HG03575 (cell line): ENCODE measurements at regions not wholly inside any gene's neighbourhood (a gene's known extent, or its start where the extent isn't known, plus 50 kb on each side); places are given as distances from the start of the nearest gene placed in this dataset.
A peak's percentile ranks its signal among the peaks of the same experiment; 100 is the strongest.

Experiments
- ATAC-seq: cut with Tn5 transposase; IDR thresholded peaks from one replicate; pipeline ENCODE4 v1.9.1; 2021; ENCODE audit not compliant: unreplicated experiment, insufficient number of reproducible peaks, low FRiP score; ENCODE audit errors: extremely low read depth

GRCh38 chr3:103082501-103082900, 647.7 kb downstream of the ZPLD1 start:
- no peak for ATAC-seq

GRCh38 chr3:103083848-103084631, 649.2 kb downstream of the ZPLD1 start:
- no peak for ATAC-seq

DNA sequence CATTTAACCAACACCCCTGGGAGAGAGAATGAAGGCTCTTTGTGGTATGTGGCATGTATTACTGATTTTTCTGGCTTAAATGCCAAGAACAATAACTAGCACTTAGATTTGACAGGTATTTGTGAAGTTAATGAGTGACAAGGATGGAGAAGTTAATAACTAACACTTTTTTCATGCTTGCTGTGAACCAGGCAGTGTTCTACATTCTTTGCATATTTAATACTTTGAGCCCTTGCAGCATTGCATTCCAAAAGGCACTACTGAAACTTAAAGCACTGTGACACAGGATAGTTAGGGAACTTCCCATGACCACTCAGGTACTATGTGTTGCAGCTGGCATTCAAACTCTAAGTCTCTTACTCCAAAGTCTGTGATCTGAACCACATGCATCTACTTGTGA, 650.6 kb downstream of the ZPLD1 start:
- no peak for ATAC-seq

GRCh38 chr3:103089758-103090157, 654.9 kb downstream of the ZPLD1 start:
- no peak for ATAC-seq

GRCh38 chr3:103105206-103105605, 670.4 kb downstream of the ZPLD1 start:
- no peak for ATAC-seq

GRCh38 chr3:103112273-103112672, 677.5 kb downstream of the ZPLD1 start:
- ATAC-seq: no peak

DNA sequence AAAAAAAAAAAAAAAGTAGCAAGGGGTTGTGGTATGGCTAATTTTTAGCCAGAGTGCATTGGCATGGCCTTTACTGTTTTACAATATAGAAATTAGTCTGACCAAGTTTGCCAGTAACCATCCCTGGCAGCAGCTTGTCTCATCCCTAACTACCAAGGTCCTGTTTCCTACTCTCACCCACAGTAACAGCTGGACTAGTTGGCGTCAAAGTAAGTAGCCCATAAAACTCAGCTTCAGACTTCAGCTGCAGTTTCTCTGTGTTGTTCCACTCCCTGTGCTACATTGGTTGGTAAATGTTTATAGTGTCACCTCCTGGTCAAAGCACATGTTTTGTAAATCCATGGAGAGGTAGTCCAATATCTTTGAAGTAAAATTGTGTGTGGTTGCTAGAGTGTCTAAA, 691.3 kb downstream of the ZPLD1 start:
- ATAC-seq: no peak

GRCh38 chr3:103127098-103127630, 692.3 kb downstream of the ZPLD1 start:
- no peak for ATAC-seq

DNA sequence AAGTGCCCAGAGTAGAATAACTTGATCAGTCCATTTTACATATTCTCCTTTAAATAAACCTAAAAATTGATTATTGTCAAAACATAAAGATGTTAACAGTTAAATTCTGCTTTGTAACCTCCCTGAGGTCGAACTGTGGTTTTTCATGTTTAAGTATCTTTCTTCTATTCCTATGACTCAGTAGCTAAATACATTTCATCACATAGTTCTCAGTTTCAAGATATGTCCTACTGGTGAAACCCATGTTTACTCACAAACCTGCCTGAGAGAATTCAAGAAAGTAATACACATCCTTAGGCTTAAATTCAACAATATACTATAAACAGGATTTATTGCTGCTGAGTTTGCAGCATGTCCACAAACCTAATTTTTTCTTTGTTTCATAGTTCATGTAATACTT, 692.9 kb downstream of the ZPLD1 start:
- peak; percentile 88 for ATAC-seq

- ATAC-seq: peak; percentile 78
These were observed 699.4 kb downstream of the ZPLD1 start for GRCh38 chr3:103134023-103134724.

GRCh38 chr3:103136621-103137020, 701.8 kb downstream of the ZPLD1 start:
- ATAC-seq: no peak

DNA sequence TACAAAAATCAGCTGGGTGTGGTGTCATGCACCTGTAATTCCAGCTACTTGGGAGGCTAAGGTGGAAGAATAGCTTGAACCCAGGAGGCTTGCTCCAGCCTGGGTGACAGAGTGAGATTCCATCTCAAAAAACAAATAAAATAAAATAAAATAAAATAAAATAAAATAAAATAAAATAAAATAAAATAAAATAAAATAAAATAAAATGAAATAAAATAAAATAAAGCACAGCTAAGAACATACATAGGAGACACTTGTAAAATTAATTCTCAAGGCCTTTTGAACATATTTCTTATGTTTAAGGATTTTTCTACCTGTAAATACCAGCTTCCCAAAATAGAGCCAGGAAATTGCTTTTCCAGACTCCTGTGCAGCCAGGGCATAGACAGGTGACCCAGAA, 703.0 kb downstream of the ZPLD1 start:
- no peak for ATAC-seq

DNA sequence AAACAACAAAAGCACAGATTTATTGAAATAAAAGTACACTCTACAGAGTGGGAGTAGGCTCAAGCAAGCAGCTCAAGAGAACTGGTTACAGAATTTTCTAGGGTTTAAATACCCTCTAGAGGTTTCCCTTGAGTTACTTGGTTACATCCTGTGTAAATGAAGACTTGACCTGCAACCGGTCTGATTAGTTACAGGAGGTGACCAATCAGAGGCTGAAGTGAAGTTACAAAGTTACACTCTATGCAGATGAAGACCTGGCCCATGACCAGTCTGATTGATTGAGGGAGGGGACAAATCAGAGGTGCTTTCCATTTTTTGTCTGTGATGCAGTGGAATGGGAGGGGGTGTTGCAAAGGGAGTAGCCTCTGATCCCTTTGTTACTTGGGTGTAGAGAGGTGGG, 723.4 kb downstream of the ZPLD1 start:
- ATAC-seq: no peak

- no peak for ATAC-seq
These were observed 732.1 kb downstream of the ZPLD1 start for GRCh38 chr3:103166890-103167289.

- ATAC-seq: no peak
These were observed 733.0 kb downstream of the ZPLD1 start for GRCh38 chr3:103167850-103168249.

DNA sequence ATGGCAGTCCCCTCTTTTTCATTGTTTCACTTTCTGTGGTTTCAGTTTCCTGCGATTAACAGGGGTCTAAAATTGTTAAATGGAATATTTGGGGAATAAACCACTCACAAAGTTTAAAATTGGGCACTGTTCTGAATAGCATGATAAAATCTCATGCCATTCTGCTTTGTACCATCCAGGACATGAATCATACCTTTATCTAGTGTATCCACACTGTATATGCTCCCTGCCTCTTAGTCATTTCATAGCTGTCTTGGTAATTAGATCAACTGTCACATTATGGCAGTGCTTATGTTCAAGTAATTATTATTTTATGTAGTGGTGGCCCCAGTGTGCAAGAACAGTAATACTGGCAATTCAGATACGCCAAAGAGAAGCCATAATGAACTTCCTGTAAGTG, 734.5 kb downstream of the ZPLD1 start:
- ATAC-seq: no peak

- no peak for ATAC-seq
These were observed 735.8 kb downstream of the ZPLD1 start for GRCh38 chr3:103170651-103171050.

GRCh38 chr3:103173940-103174339, 739.1 kb downstream of the ZPLD1 start:
- ATAC-seq: no peak

DNA sequence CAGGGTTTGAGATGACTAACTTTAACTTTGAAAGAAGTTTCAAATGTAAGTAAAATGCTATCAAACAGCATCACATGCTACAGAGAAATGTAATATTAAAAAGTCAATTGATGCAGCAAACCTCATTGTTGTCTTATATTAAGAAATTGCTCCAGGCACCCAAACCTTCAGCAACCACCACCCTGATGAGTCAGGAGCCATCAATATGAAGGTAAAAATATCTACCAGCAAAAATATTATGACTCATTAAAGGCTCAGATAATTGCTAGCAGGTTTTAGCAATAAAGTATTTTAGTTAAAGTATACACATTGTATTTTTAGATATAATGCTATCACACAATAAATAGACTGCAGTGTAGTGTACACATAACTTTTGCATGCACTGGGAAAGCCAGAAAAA, 746.3 kb downstream of the ZPLD1 start:
- no peak for ATAC-seq

DNA sequence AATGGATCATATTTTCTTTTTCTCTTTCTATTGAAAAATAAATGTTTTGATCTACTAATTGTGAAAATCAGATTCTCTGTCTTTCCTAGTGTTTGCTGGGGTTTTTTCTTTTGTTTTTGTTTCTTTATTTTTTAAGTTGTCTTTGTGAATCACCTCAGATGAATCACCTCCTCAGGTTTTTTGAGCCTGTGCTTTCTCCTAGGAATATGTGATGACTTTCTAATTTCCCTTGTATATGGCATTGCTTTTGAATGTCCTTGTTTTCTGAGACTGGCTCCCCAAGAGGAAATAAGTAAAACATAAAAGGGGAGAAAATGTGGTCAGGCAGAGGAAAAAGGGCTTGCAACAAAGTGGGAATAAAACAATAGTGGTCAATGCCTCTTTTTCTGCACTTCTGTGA, 750.0 kb downstream of the ZPLD1 start:
- no peak for ATAC-seq
